MM.1S (cell line): ENCODE measurements at regions not wholly inside any gene's neighbourhood (a gene's known extent, or its start where the extent isn't known, plus 50 kb on each side); places are given as distances from the start of the nearest gene placed in this dataset.

Experiments
- DNase-seq: peaks from one replicate; pipeline ENCODE4 v3.0.0-alpha.2; 2015
- H2AFZ ChIP-seq: fragments of 300-600 bp; sonication (generic); 2 replicates; pipeline ENCODE4 v1.6.0; 2016; ENCODE audit warnings: antibody characterized with exemption, low read length
- H3F3A ChIP-seq: fragments of 300-600 bp; sonication (generic); 2 replicates; pipeline ENCODE4 v1.6.1; 2016; ENCODE audit warnings: mild to moderate bottlenecking, antibody characterized with exemption, low read length, moderate library complexity, mixed read lengths; ENCODE audit not compliant: insufficient read depth
- H3K27ac ChIP-seq: fragments of 300-600 bp; sonication (generic); 2 replicates; pipeline ENCODE4 v1.5.1; 2016; ENCODE audit warnings: mild to moderate bottlenecking, low read length
- H3K27me3 ChIP-seq: fragments of 300-600 bp; sonication (generic); replicated peaks from 2 replicates; pipeline ENCODE4 v1.6.0; 2016; ENCODE audit warnings: low read length; ENCODE audit not compliant: insufficient read depth
- H3K36me3 ChIP-seq: fragments of 300-600 bp; sonication (generic); replicated peaks from 2 replicates; pipeline ENCODE4 v1.6.1; 2016; ENCODE audit warnings: mild to moderate bottlenecking, low read length, mixed read lengths; ENCODE audit not compliant: insufficient read depth
- H3K4me1 ChIP-seq: fragments of 300-600 bp; sonication (generic); 2 replicates; pipeline ENCODE4 v1.6.1; 2016; ENCODE audit warnings: low read length, mixed read lengths
- H3K4me2 ChIP-seq: fragments of 300-600 bp; sonication (generic); 2 replicates; pipeline ENCODE4 v1.6.0; 2016; ENCODE audit warnings: low read depth, low read length
- H3K4me3 ChIP-seq: fragments of 300-600 bp; sonication (generic); 2 replicates; pipeline ENCODE4 v1.5.1; 2016; ENCODE audit warnings: low read length, mixed read lengths
- H3K79me2 ChIP-seq: fragments of 300-600 bp; sonication (generic); 2 replicates; pipeline ENCODE4 v1.6.1; 2016; ENCODE audit warnings: mixed run types, low read length, mixed read lengths
- H3K9ac ChIP-seq: fragments of 300-600 bp; sonication (generic); 2 replicates; pipeline ENCODE4 v1.6.1; 2016; ENCODE audit warnings: low read length, mixed read lengths
- H3K9me2 ChIP-seq: fragments of 300-600 bp; sonication (generic); replicated peaks from 2 replicates; pipeline ENCODE4 v1.6.1; 2016; ENCODE audit warnings: mild to moderate bottlenecking, low read length, mixed read lengths; ENCODE audit not compliant: insufficient read depth
- H3K9me3 ChIP-seq: fragments of 300-600 bp; sonication (generic); replicated peaks from 2 replicates; pipeline ENCODE4 v1.6.1; 2016; ENCODE audit warnings: mild to moderate bottlenecking, low read length, mixed read lengths; ENCODE audit not compliant: insufficient read depth
- H4K20me1 ChIP-seq: fragments of 300-600 bp; sonication (generic); 2 replicates; pipeline ENCODE4 v1.6.1; 2016; ENCODE audit warnings: mild to moderate bottlenecking, low read length, moderate library complexity, mixed read lengths; ENCODE audit not compliant: insufficient read depth
- EZH2 ChIP-seq: fragments of 300-600 bp; sonication (generic); optimal IDR thresholded peaks from 2 replicates; pipeline ENCODE3; 2017; ENCODE audit warnings: low read depth, mild to moderate bottlenecking, antibody characterized with exemption, low read length, mixed read lengths
- EZH2phosphoT487 ChIP-seq: fragments of 300-600 bp; sonication (generic); IDR thresholded peaks from 2 replicates; pipeline ENCODE4 v1.6.1; 2018; ENCODE audit warnings: antibody characterized with exemption, low read length
- TF ChIP-seq, protein P1 (sequence below): fragments of 300-600 bp; sonication (generic); IDR thresholded peaks from 2 replicates; pipeline ENCODE4 v1.5.1; 2016; ENCODE audit warnings: antibody characterized with exemption, low read length, mixed read lengths

GRCh38 chr10:86579883-86580520 lies 58.4 kb upstream of the WAPL start:
- no peaks in the 10 kb centered on the region for H3K9me3 ChIP-seq
- TF ChIP-seq EZH2: no peak
- H2AFZ ChIP-seq: no peak overlapping the region
- no peak for DNase-seq
- no peaks in the 10 kb centered on the region for H4K20me1 ChIP-seq
- no peak overlapping the region for H3K4me2 ChIP-seq
- H3K27me3 ChIP-seq: no peaks in the 10 kb centered on the region
- H3K9me2 ChIP-seq: no peaks in the 10 kb centered on the region
- no peaks in the 10 kb centered on the region for H3K79me2 ChIP-seq
- H3K9ac ChIP-seq: no peak overlapping the region
- no peak overlapping the region for H3K4me3 ChIP-seq
- H3K36me3 ChIP-seq: no peaks in the 10 kb centered on the region
- no peaks in the 10 kb centered on the region for H3F3A ChIP-seq
- H3K27ac ChIP-seq: no peak overlapping the region
- no peaks in the 10 kb centered on the region for H3K4me1 ChIP-seq

- no peak for DNase-seq
- no peaks in the 10 kb centered on the region for H3K36me3 ChIP-seq
- no peak overlapping the region for H3K4me3 ChIP-seq
- H2AFZ ChIP-seq: no peak overlapping the region
- no peak overlapping the region for H3K9ac ChIP-seq
- no peaks in the 10 kb centered on the region for H3K9me2 ChIP-seq
- H3K4me1 ChIP-seq: no peaks in the 10 kb centered on the region
- no peaks in the 10 kb centered on the region for H3K9me3 ChIP-seq
- no peaks in the 10 kb centered on the region for H3F3A ChIP-seq
- H3K27ac ChIP-seq: no peak overlapping the region
- H4K20me1 ChIP-seq: no peaks in the 10 kb centered on the region
- no peak overlapping the region for H3K4me2 ChIP-seq
- TF ChIP-seq, protein P1, sequence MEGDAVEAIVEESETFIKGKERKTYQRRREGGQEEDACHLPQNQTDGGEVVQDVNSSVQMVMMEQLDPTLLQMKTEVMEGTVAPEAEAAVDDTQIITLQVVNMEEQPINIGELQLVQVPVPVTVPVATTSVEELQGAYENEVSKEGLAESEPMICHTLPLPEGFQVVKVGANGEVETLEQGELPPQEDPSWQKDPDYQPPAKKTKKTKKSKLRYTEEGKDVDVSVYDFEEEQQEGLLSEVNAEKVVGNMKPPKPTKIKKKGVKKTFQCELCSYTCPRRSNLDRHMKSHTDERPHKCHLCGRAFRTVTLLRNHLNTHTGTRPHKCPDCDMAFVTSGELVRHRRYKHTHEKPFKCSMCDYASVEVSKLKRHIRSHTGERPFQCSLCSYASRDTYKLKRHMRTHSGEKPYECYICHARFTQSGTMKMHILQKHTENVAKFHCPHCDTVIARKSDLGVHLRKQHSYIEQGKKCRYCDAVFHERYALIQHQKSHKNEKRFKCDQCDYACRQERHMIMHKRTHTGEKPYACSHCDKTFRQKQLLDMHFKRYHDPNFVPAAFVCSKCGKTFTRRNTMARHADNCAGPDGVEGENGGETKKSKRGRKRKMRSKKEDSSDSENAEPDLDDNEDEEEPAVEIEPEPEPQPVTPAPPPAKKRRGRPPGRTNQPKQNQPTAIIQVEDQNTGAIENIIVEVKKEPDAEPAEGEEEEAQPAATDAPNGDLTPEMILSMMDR: no peak
- TF ChIP-seq EZH2: no peak
- TF ChIP-seq EZH2phosphoT487: no peak
- H3K27me3 ChIP-seq: no peaks in the 10 kb centered on the region
- no peaks in the 10 kb centered on the region for H3K79me2 ChIP-seq
These were observed 58.9 kb upstream of the WAPL start for GRCh38 chr10:86580521-86580891.

GRCh38 chr10:86583983-86584382 lies 62.4 kb upstream of the WAPL start:
- Histone ChIP-seq H3K36me3 (no peaks in the 10 kb centered on the region), H3K27me3 (no peaks in the 10 kb centered on the region), H3K4me1 (no peaks in the 10 kb centered on the region), H3K9ac (no peak overlapping the region), H3K9me2 (no peaks in the 10 kb centered on the region), H2AFZ (no peak overlapping the region), H3F3A (no peaks in the 10 kb centered on the region), H3K9me3 (no peaks in the 10 kb centered on the region), H3K79me2 (no peaks in the 10 kb centered on the region), H3K27ac (no peak overlapping the region), H3K4me2 (no peak overlapping the region), H4K20me1 (no peaks in the 10 kb centered on the region), H3K4me3 (no peak overlapping the region)
- no peak for TF ChIP-seq EZH2phosphoT487
- TF ChIP-seq, protein P1: peak; percentile 12; the same call in 1 of the 2 replicates
- no peak for DNase-seq
